GM19023 (cell line): ENCODE measurements at regions not wholly inside any gene's neighbourhood (a gene's known extent, or its start where the extent isn't known, plus 50 kb on each side); places are given as distances from the start of the nearest gene placed in this dataset.

ENCODE experiments used
- ATAC-seq: cut with Tn5 transposase; IDR thresholded peaks from one replicate; pipeline ENCODE4 v1.9.1; 2021; ENCODE audit warnings: mild to moderate bottlenecking, moderate library complexity; ENCODE audit not compliant: unreplicated experiment

DNA sequence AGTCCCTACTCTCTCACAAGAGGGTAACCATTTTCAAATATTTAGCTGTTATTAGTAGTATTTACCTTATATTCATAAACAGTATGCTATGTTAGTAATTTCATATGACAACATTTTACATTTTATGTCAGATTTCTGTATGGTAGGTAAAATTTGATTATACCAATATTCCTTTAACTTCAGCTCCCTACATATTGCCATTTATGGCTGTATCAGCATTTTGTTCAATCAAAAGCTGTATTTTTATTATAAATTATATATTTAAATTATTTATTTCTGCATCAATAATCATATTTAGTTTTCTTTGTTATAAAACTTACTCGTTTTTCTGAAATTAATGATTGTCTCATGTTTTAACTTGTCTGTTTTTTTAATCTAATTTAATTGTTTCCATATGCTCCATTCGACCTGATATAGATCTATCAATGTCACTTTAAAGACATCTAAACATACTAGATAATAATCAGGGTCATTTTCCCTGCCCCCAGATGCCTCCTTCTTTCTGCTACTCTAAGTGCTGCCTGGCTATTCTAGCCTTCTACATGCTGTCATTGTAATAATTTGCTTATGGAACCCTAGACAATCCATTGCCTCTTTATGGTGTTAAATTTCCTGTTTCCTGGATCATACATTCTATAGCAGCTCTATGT, 1976.7 kb upstream of the ADGRL3 start:
- ATAC-seq = no peak

DNA sequence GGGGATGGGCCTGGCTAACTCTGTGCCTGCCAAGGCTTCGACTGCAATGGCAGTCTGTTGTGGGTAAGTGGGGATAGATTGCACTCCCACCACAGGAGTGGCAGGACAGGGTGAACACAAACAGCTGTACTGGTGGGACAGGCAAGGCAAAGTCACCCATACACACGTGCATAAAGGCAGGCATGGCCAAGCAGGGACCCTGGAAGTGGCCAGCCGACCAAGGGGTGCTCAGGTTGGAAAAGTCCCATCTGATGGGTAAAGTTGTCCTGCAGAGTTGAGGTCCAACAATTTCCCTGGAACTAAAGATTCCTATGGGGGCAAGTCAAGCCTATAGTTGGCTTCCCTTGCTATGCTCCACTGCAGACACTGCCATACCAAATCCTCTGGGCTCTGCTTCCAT, 1961.9 kb upstream of the ADGRL3 start:
- ATAC-seq = no peak

DNA sequence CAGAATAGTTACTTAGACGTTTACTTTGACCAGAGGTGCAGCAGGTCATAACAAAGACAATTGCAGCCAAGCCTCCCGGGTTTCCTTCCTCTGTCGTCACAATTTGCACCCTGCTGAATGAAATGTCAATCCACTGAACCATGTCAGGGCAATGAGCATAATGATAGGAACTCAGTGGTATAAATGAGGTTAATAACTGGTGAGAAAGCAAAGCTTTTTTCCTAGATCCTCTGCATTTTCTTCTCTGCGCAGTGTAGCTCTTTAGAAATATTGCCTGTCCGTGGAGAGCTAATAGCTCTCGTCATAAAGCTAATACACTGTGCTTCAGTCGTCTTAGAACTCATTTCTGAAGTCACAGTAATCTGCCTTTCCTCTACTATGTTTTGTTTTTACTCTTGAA, 1960.1 kb upstream of the ADGRL3 start:
- ATAC-seq = no peak

- no peak for ATAC-seq
These were observed 1957.1 kb upstream of the ADGRL3 start for GRCh38 chr4:59243038-59243437.

DNA sequence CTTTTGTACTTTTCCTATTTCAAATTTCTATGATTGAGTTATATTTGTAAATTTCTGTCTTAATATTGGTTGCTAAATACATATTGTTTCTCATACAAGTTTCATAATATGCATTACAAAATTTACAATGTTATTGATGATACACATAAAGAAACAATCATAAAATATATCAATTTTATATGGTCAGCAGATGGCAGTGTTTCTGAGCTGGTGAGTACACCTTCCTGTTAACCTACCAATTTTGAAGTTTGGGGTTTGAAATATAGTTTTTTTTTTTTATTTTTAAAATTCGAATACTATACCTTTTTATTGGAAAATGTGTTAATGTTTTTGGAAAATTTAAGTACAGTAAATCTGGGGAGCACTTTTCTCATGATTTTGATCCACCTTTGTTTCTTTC, 1953.1 kb upstream of the ADGRL3 start:
- no peak for ATAC-seq

DNA sequence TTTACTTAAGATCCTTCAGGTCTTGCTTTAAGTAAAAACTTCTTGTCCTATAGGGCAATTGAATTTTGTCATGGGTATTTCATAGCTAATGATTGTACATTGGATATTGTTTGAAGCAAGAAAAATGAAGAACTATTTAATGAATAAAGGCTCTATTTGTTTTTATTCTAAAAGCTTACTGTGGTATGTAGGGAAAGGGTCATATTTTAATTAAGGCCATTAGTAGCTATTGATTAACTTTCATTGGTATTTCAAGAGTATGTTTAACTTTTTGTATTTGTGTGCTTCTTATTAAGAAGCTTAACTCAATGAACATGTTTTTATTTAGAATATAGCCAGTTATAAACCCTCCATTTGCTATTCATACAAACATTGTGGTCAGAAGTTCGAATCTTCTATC, 1951.8 kb upstream of the ADGRL3 start:
- no peak for ATAC-seq

- no peak for ATAC-seq
These were observed 1951.0 kb upstream of the ADGRL3 start for GRCh38 chr4:59249110-59249509.

GRCh38 chr4:59258002-59258401, 1942.1 kb upstream of the ADGRL3 start:
- ATAC-seq = no peak

DNA sequence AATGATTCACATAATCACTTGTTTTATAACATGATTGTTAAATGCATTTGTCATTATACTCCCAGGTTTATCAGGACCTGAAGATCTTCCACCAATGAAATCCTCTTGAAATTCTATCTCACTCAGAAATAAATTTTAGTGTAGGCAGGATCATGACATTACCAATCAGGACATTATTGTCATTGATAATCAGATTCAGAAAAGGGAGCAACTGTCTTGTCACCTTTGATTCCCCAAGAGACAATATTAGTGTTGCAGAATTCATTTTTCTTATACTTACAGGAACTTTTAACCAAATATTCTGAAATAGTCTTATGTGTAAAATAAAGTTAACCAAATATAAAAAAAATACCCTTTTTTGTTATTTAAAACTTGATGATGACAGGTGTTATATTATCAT, 1892.5 kb upstream of the ADGRL3 start:
- ATAC-seq = no peak

DNA sequence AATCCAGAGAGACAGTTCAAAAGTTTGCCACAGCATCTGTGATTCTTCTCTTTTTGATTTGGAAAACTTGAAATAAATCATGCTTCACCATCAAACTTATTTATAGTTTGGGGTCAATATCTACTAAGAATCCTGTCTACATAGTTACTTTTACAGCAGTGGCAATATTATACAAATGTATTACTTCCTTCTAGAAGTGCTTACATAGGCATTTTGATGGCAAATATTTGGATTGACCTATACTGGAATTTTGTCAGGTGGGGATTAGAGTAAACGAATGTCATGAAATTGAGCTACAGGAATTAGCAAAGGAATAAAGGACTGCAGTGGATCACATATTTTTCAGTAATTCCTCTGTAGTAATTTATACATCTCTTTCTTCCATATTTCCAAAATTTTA, 1885.5 kb upstream of the ADGRL3 start:
- no peak for ATAC-seq

GRCh38 chr4:59339631-59340030, 1860.5 kb upstream of the ADGRL3 start:
- ATAC-seq = no peak

DNA sequence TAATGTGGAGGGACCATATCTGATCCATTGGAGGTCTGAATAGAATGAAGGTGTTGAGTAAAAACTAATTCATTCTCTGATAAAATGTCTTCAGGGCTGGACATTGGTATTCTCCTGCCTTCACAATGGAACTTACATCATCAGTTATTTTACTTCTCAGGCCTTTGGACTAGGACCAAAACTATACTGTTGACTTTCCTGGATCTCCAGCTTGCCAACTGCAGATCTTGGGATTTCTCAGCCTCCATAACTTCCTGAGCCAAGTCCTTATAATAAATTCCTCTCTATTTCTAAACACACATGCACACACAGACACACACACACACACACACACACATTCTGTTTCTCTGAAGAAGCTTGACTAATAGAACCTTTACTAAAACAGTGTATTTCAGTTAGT, 1858.6 kb upstream of the ADGRL3 start:
- ATAC-seq = no peak

DNA sequence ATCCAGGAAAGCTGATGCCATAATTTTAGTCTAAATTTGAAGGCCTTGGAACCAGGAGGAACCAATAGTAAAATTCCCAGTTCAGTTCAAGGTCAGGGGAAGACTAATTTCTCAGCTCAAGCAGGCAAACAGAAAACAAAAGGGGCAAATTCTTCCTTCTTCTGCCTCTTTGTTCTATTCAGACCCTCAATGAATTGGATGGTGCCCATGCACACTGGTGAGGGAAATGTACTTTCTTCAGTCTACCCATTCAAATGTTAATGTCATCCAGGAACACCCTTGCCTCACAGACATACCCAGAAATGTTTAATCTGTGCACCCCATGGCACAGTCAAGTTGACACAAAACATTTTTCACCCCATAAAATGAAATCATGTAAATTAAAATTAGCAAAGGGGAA, 1851.2 kb upstream of the ADGRL3 start:
- no peak for ATAC-seq

GRCh38 chr4:59369229-59369628, 1830.9 kb upstream of the ADGRL3 start:
- no peak for ATAC-seq

GRCh38 chr4:59374416-59374815, 1825.7 kb upstream of the ADGRL3 start:
- no peak for ATAC-seq

- no peak for ATAC-seq
These were observed 1819.2 kb upstream of the ADGRL3 start for GRCh38 chr4:59380841-59381366.

DNA sequence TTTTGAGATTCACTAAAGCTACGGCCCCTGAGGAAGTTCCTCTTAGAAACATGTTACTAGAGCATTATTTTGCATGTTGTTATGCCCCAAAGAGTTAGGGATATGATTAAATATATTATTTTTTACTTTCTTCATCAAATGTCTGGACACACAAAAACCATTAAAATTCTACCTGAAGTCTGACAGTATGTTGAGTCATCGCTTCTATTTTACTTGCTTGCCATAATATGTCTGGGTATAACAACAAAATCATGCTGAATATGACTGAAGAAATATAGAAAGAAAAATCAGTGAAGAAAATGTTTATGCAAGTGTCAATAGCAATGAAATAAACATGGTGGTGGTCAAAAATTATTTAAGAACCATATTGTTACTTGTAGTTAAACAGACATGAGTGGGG, 1818.5 kb upstream of the ADGRL3 start:
- ATAC-seq = no peak

- ATAC-seq = no peak
These were observed 1812.1 kb upstream of the ADGRL3 start for GRCh38 chr4:59387759-59388758.

- ATAC-seq = no peak
These were observed 1806.3 kb upstream of the ADGRL3 start for GRCh38 chr4:59393780-59394179.

GRCh38 chr4:59400334-59400733, 1799.8 kb upstream of the ADGRL3 start:
- no peak for ATAC-seq

- no peak for ATAC-seq
These were observed 1790.5 kb upstream of the ADGRL3 start for GRCh38 chr4:59409647-59410046.

DNA sequence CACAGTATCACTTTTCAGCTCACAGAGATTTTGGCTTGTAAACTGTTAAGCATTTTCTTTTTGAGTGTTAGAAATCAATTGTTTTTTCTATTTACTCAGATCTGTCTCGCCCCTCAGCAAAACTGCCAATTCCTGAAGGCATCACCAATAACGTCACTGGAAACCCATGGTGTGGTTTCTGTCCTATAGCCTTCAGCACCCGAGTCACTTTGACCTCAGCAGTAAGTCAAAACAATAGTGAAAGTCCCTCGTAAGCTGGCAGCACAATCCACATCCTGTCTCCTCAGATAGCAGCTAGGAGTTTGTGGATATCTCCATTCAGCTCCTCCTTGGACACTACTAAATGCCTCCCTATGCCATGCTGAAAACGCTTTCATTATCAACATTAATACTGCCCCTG, 1787.4 kb upstream of the ADGRL3 start:
- ATAC-seq = no peak
